Natural killer cell (primary cell): ENCODE measurements at regions not wholly inside any gene's neighbourhood (a gene's known extent, or its start where the extent isn't known, plus 50 kb on each side); places are given as distances from the start of the nearest gene placed in this dataset.

Source experiments
- ATAC-seq, 3 donors: fragments of 150-1000 bp in 2 of 3; fragments of 200-7000 bp in 1 of 3; cut with Tn5 transposase; 1 replicate in 1 of 3; 2 replicates in 2 of 3; pipeline ENCODE4 v1.10.0; 2021; ENCODE audit warnings: mild to moderate bottlenecking in 2 of 3, moderate library complexity in 2 of 3
- DNase-seq, 2 donors: peaks; one replicate each; pipeline versions ENCODE4 v3.0.0 to v3.0.0-alpha.2; 2013 to 2021; ENCODE audit warnings: mixed read lengths in 1 of 2
- H3K27ac ChIP-seq: one replicate; pipeline ENCODE4 v1.5.1; 2013; ENCODE audit warnings: mild to moderate bottlenecking, low read length
- H3K27me3 ChIP-seq: one replicate; pipeline ENCODE4 v1.6.1; 2013; ENCODE audit warnings: low read length; ENCODE audit not compliant: control insufficient read depth, insufficient read depth
- H3K36me3 ChIP-seq: one replicate; pipeline ENCODE4 v1.6.1; 2013; ENCODE audit warnings: low read length; ENCODE audit not compliant: control insufficient read depth, insufficient read depth
- H3K4me1 ChIP-seq: one replicate; pipeline ENCODE4 v1.6.1; 2013; ENCODE audit warnings: low read length; ENCODE audit not compliant: control insufficient read depth, insufficient read depth
- H3K4me3 ChIP-seq: one replicate; pipeline ENCODE4 v1.5.1; 2013; ENCODE audit warnings: low read length
- H3K9me3 ChIP-seq: one replicate; pipeline ENCODE4 v1.6.1; 2013; ENCODE audit warnings: low read length; ENCODE audit not compliant: control insufficient read depth, insufficient read depth
- H3K27ac Mint-ChIP-seq, 2 donors: one replicate each; pipeline ENCODE4 v1.8.0; 2022; ENCODE audit warnings: mild to moderate bottlenecking in 2 of 2, mixed read lengths in 2 of 2, moderate library complexity in 1 of 2
- H3K27me3 Mint-ChIP-seq, 2 donors: one replicate each; pipeline ENCODE4 v1.8.0; 2022; ENCODE audit warnings: low read depth in 2 of 2, mixed read lengths in 2 of 2
- H3K36me3 Mint-ChIP-seq: one replicate; pipeline ENCODE4 v1.8.0; 2022; ENCODE audit warnings: mixed read lengths
- H3K4me1 Mint-ChIP-seq, 2 donors: one replicate each; pipeline ENCODE4 v1.8.0; 2022; ENCODE audit warnings: mixed read lengths in 2 of 2
- H3K4me3 Mint-ChIP-seq: one replicate; pipeline ENCODE4 v1.8.0; 2022; ENCODE audit warnings: mild to moderate bottlenecking, moderate library complexity, mixed read lengths
- H3K9me3 Mint-ChIP-seq, 2 donors: one replicate each; pipeline ENCODE4 v1.8.0; 2022; ENCODE audit warnings: mixed read lengths in 2 of 2
- CTCF ChIP-seq: fragments of 200-600 bp; IDR thresholded peaks from one replicate; pipeline ENCODE4 v1.8.0; 2022; ENCODE audit warnings: antibody characterized with exemption
- WGBS: methylation state at CpG from one replicate; pipeline ENCODE4 v1.1.7; 2013; ENCODE audit warnings: missing lambda C conversion rate; ENCODE audit not compliant: insufficient coverage; 5-methylcytosine and 5-hydroxymethylcytosine counted together
- intact Hi-C: fragments of 100-400 bp; cut with micrococcal nuclease; formaldehyde crosslinking; loops from one replicate; pipeline ENCODE4 v1.14.2; 2022

GRCh38 chr13:78136966-78137365 is 218.3 kb upstream of the EDNRB start:
- H3K4me3 Mint-ChIP-seq, result no peak overlapping the region
- ATAC-seq, result no peak
- intact Hi-C loops, result loop anchor here (1.0 to 5.0 kb wide), 2 partner anchors 841 to 1405 kb away; no protein-coding TSS in a partner anchor

GRCh38 chr13:78133511-78133910 is 214.9 kb upstream of the EDNRB start:
- H3K4me1 ChIP-seq, result peaks cover 5% of the 10 kb centered on the region
- no peak overlapping the region for H3K4me3 Mint-ChIP-seq
- no peaks in the 10 kb centered on the region for H3K36me3 ChIP-seq
- intact Hi-C loops, result no loop called here
- no peaks in the 10 kb centered on the region for H3K9me3 ChIP-seq
- H3K27me3 Mint-ChIP-seq, result peaks cover 0 to 16% of the 10 kb centered on the region in 2 donors
- no peak for TF ChIP-seq CTCF
- H3K27ac ChIP-seq, result no peak overlapping the region
- ATAC-seq, result no peak
- no peak overlapping the region for H3K27ac Mint-ChIP-seq
- no peaks in the 10 kb centered on the region for H3K36me3 Mint-ChIP-seq
- H3K27me3 ChIP-seq, result no peaks in the 10 kb centered on the region
- H3K4me1 Mint-ChIP-seq, result peaks cover 6 to 8% of the 10 kb centered on the region in 2 donors
- WGBS, result no CpG with 5 or more reads among the region's 3 CpGs
- DNase-seq, result no peak
- no peaks in the 10 kb centered on the region for H3K9me3 Mint-ChIP-seq
- H3K4me3 ChIP-seq, result no peak overlapping the region

More at GRCh38 chr13:78136966-78137365, 218.3 kb upstream of the EDNRB start:
- Histone ChIP-seq H3K36me3 (no peaks in the 10 kb centered on the region), H3K27ac (no peak overlapping the region), H3K27me3 (no peaks in the 10 kb centered on the region), H3K9me3 (no peaks in the 10 kb centered on the region), H3K4me1 (peaks cover 5% of the 10 kb centered on the region), H3K4me3 (no peak overlapping the region)
- H3K36me3 Mint-ChIP-seq, result no peaks in the 10 kb centered on the region
- peaks cover 6 to 8% of the 10 kb centered on the region in 2 donors for H3K4me1 Mint-ChIP-seq
- H3K27ac Mint-ChIP-seq, result no peak overlapping the region
- no peaks in the 10 kb centered on the region for H3K27me3 Mint-ChIP-seq
- TF ChIP-seq CTCF, result no peak
- DNase-seq, result no peak
- 29% methylated on average over 1 of the region's 3 CpGs for WGBS
- no peaks in the 10 kb centered on the region for H3K9me3 Mint-ChIP-seq

GRCh38 chr13:78131811-78132210 is 213.2 kb upstream of the EDNRB start:
- Mint-ChIP-seq H3K27me3 (peaks cover 2 to 28% of the 10 kb centered on the region in 2 donors), H3K9me3 (no peaks in the 10 kb centered on the region), H3K27ac (no peak overlapping the region), H3K4me1 (no peaks in the 10 kb centered on the region), H3K36me3 (no peaks in the 10 kb centered on the region), H3K4me3 (no peak overlapping the region)
- ATAC-seq (no peak), DNase-seq (no peak)
- Histone ChIP-seq H3K4me1 (no peaks in the 10 kb centered on the region), H3K36me3 (no peaks in the 10 kb centered on the region), H3K27ac (no peak overlapping the region), H3K4me3 (no peak overlapping the region), H3K9me3 (no peaks in the 10 kb centered on the region), H3K27me3 (no peaks in the 10 kb centered on the region)
- no peak for TF ChIP-seq CTCF
- intact Hi-C loops, result no loop called here

GRCh38 chr13:78131346-78131745 is 212.7 kb upstream of the EDNRB start:
- Mint-ChIP-seq H3K36me3 (no peaks in the 10 kb centered on the region), H3K4me3 (no peak overlapping the region), H3K4me1 (no peaks in the 10 kb centered on the region), H3K27ac (no peak overlapping the region), H3K27me3 (peaks cover 2 to 28% of the 10 kb centered on the region in 2 donors), H3K9me3 (no peaks in the 10 kb centered on the region)
- TF ChIP-seq CTCF, result no peak
- no peak overlapping the region for H3K27ac ChIP-seq
- H3K36me3 ChIP-seq, result no peaks in the 10 kb centered on the region
- DNase-seq (no peak), ATAC-seq (no peak)
- H3K27me3 ChIP-seq, result no peaks in the 10 kb centered on the region
- H3K4me1 ChIP-seq, result no peaks in the 10 kb centered on the region
- H3K9me3 ChIP-seq, result no peaks in the 10 kb centered on the region
- H3K4me3 ChIP-seq, result no peak overlapping the region
- intact Hi-C loops, result no loop called here
- 51% methylated on average over 2 of the region's 2 CpGs for WGBS
